Endothelial cell of umbilical vein (primary cell): ENCODE measurements at regions not wholly inside any gene's neighbourhood (a gene's known extent, or its start where the extent isn't known, plus 50 kb on each side); places are given as distances from the start of the nearest gene placed in this dataset.

Experiments used
- BruUV-seq: library from RNA; stranded (reverse); fragments of 400-500 nt; replicated peaks from 2 replicates; lab custom pipeline; 2021; lab: Mats Ljungman, UMichigan
- CTCF ChIA-PET: fragments of 300-600, 350-600 bp; sonication (Branson Sonifier 250); formaldehyde crosslinking; loops from one replicate; lab custom pipeline; 2021; ENCODE audit warnings: antibody characterized with exemption, inconsistent platforms; lab: Charles Lee
- POLR2A ChIA-PET: fragments of 300-600, 350-600 bp; sonication (Branson Sonifier 250); formaldehyde crosslinking; loops from one replicate; lab custom pipeline; 2021; ENCODE audit warnings: antibody characterized with exemption, inconsistent platforms; lab: Charles Lee
- DNase-seq: peaks from one replicate; pipeline ENCODE4 v3.0.0-alpha.2; 2011; ENCODE audit warnings: low read depth, low spot score
- FAIRE-seq: peaks from 2 replicates; lab custom pipeline; 2011; peaks lifted over from hg19 to GRCh38; lab: Jason Lieb, UNC
- H2AFZ ChIP-seq: 2 replicates; pipeline ENCODE4 v1.6.0; 2012; ENCODE audit warnings: low read depth, low read length, control low read depth, inconsistent platforms
- H3K27ac ChIP-seq: 2 replicates; pipeline ENCODE4 v1.5.1; 2011; ENCODE audit warnings: low read depth, mild to moderate bottlenecking, control low read depth, low read length, moderate library complexity; ENCODE audit not compliant: insufficient read depth
- H3K27me3 ChIP-seq, 2 experiments: 2 replicates each; pipeline versions ENCODE4 v1.6.0 to v1.6.1; 2011; ENCODE audit warnings: low read length in 2 of 2, mixed read lengths in 1 of 2; ENCODE audit not compliant: control insufficient read depth in 2 of 2, insufficient read depth in 2 of 2
- H3K36me3 ChIP-seq, 2 experiments: 2 replicates in 1 of 2; 3 replicates in 1 of 2; pipeline ENCODE4 v1.5.1; 2011; ENCODE audit warnings: low read length in 2 of 2, mild to moderate bottlenecking in 1 of 2, moderate library complexity in 1 of 2; ENCODE audit not compliant: control insufficient read depth in 2 of 2, insufficient read depth in 2 of 2; ENCODE audit errors: extremely low read depth in 1 of 2
- H3K4me1 ChIP-seq: 3 replicates; pipeline ENCODE4 v1.5.1; 2011; ENCODE audit warnings: mild to moderate bottlenecking, low read length; ENCODE audit not compliant: control insufficient read depth, insufficient read depth; ENCODE audit errors: extremely low read depth
- H3K4me2 ChIP-seq: 2 replicates; pipeline ENCODE4 v1.6.1; 2011; ENCODE audit warnings: low read length, control low read depth, mixed read lengths; ENCODE audit not compliant: insufficient read depth
- H3K4me3 ChIP-seq, 3 experiments: fragments of 200-600 bp in 1 of 3; sonication (generic), shearing (Covaris generic) in 1 of 3; replicated peaks in 1 of 3; 2 replicates each; pipeline ENCODE4 v1.5.1; 2011 to 2016; ENCODE audit warnings: control low read depth in 3 of 3, low read length in 3 of 3, mild to moderate bottlenecking in 2 of 3, inconsistent platforms in 1 of 3, low read depth in 1 of 3, moderate library complexity in 1 of 3; ENCODE audit not compliant: insufficient read depth in 1 of 3
- H3K79me2 ChIP-seq: 2 replicates; pipeline ENCODE4 v1.6.0; 2012; ENCODE audit warnings: low read length, inconsistent platforms; ENCODE audit not compliant: control insufficient read depth, insufficient read depth
- H3K9ac ChIP-seq: replicated peaks from 2 replicates; pipeline ENCODE3; 2011; ENCODE audit warnings: low read length, control low read depth; ENCODE audit not compliant: insufficient read depth; ENCODE audit errors: extremely low read depth
- H3K9me1 ChIP-seq: replicated peaks from 3 replicates; pipeline ENCODE4 v1.6.0; 2011; ENCODE audit warnings: mild to moderate bottlenecking, low read length; ENCODE audit not compliant: control insufficient read depth, insufficient read depth; ENCODE audit errors: extremely low read depth
- H3K9me3 ChIP-seq: replicated peaks from 2 replicates; pipeline ENCODE4 v1.5.1; 2012; ENCODE audit warnings: low read length, inconsistent platforms; ENCODE audit not compliant: control insufficient read depth, insufficient read depth
- H4K20me1 ChIP-seq: replicated peaks from 2 replicates; pipeline ENCODE3; 2011; ENCODE audit warnings: mild to moderate bottlenecking, low read length; ENCODE audit not compliant: control insufficient read depth, insufficient read depth; ENCODE audit errors: extremely low read depth
- CTCF ChIP-seq, 2 donors: IDR thresholded peaks; 1 replicate in 1 of 2; 2 replicates in 1 of 2; pipeline ENCODE4 v1.5.1; 2011; ENCODE audit warnings: low read length in 2 of 2, mild to moderate bottlenecking in 2 of 2, moderate library complexity in 2 of 2, control low read depth in 1 of 2, inconsistent platforms in 1 of 2, low read depth in 1 of 2; ENCODE audit not compliant: insufficient read depth in 1 of 2; ENCODE audit errors: extremely low read depth in 1 of 2
- EZH2 ChIP-seq: IDR thresholded peaks from 2 replicates; pipeline ENCODE4 v1.6.1; 2012; ENCODE audit warnings: borderline replicate concordance, low read depth, mild to moderate bottlenecking, moderate library complexity, low read length, inconsistent platforms; ENCODE audit not compliant: severe bottlenecking
- FOS ChIP-seq: IDR thresholded peaks from 2 replicates; pipeline ENCODE4 v1.6.1; 2011; ENCODE audit warnings: mild to moderate bottlenecking, low read length, moderate library complexity, borderline replicate concordance; ENCODE audit not compliant: insufficient read depth
- GATA2 ChIP-seq: IDR thresholded peaks from 2 replicates; pipeline ENCODE4 v1.7.0; 2011; ENCODE audit warnings: low read depth, mild to moderate bottlenecking, moderate library complexity, mixed read lengths, low read length; ENCODE audit not compliant: insufficient read length, insufficient read depth
- JUN ChIP-seq: IDR thresholded peaks from 2 replicates; pipeline ENCODE4 v1.6.1; 2011; ENCODE audit warnings: borderline replicate concordance, low read depth; ENCODE audit not compliant: insufficient read length, insufficient read depth
- MAX ChIP-seq: IDR thresholded peaks from 2 replicates; pipeline ENCODE4 v1.6.1; 2011; ENCODE audit not compliant: insufficient read depth, insufficient read length
- MYC ChIP-seq: IDR thresholded peaks from one replicate; pipeline ENCODE4 v1.6.1; 2011; ENCODE audit warnings: mild to moderate bottlenecking, low read depth, low read length
- POLR2A ChIP-seq: IDR thresholded peaks from 2 replicates; pipeline ENCODE4 v1.6.1; 2012; ENCODE audit warnings: low read depth, mild to moderate bottlenecking, control low read depth, low read length
- POLR2AphosphoS5 ChIP-seq: IDR thresholded peaks from 2 replicates; pipeline ENCODE4 v1.6.1; 2012; ENCODE audit warnings: low read depth, mild to moderate bottlenecking, control low read depth, low read length, moderate library complexity; ENCODE audit not compliant: insufficient read depth
- dilution Hi-C: fragments of 300-500 bp; cut with MboI; formaldehyde crosslinking; loops from one replicate; pipeline ENCODE4 v1.15.0; 2019; ENCODE audit warnings: low sequenced_read_pairs; ENCODE audit not compliant: extremely low pct_ligation_motif_present
- intact Hi-C: fragments of 100-400 bp; cut with micrococcal nuclease; formaldehyde crosslinking; loops from one replicate; pipeline ENCODE4 v1.10.0; 2022

- Histone ChIP-seq H3K9me3 (no peaks in the 10 kb centered on the region), H3K36me3 (no peaks in the 10 kb centered on the region), H3K9me1 (no peaks in the 10 kb centered on the region), H2AFZ (no peak overlapping the region), H3K4me2 (no peak overlapping the region), H3K4me1 (no peaks in the 10 kb centered on the region), H3K9ac (no peak overlapping the region), H3K27ac (no peak overlapping the region), H4K20me1 (no peaks in the 10 kb centered on the region), H3K27me3 (no peaks in the 10 kb centered on the region), H3K79me2 (no peaks in the 10 kb centered on the region), H3K4me3 (no peak overlapping the region)
- DNase-seq (no peak), FAIRE-seq (no peak)
- CTCF ChIA-PET = no interaction called here
- no TSS peak for BruUV-seq
- TF ChIP-seq JUN (no peak), EZH2 (no peak), GATA2 (no peak), CTCF (IDR thresholded peaks at IDR 0.05; ENCODE audit: extremely low read depth in 1 of 2, insufficient read depth in 1 of 2, low read depth in 1 of 2, low read length in 2 of 2) (no peak), MAX (no peak), POLR2AphosphoS5 (no peak), FOS (no peak), MYC (no peak), POLR2A (no peak)
- POLR2A ChIA-PET = no interaction called here
- intact Hi-C loops = no loop called here
- dilution Hi-C loops = no loop called here
These were observed 62.7 kb upstream of the MROH9 start for GRCh38 chr1:170872663-170873062.
